Daoy (cell line): ENCODE measurements at regions not wholly inside any gene's neighbourhood (a gene's known extent, or its start where the extent isn't known, plus 50 kb on each side); places are given as distances from the start of the nearest gene placed in this dataset.
"Not testable (repeated sequence)": the region's sequence is repeated elsewhere in the genome, so short reads cannot be mapped to it uniquely, and the experiment has no call there.

Experiments used
- DNase-seq: peaks from one replicate; pipeline ENCODE4 v3.0.0-alpha.2; 2015; ENCODE audit warnings: low read depth

DNA sequence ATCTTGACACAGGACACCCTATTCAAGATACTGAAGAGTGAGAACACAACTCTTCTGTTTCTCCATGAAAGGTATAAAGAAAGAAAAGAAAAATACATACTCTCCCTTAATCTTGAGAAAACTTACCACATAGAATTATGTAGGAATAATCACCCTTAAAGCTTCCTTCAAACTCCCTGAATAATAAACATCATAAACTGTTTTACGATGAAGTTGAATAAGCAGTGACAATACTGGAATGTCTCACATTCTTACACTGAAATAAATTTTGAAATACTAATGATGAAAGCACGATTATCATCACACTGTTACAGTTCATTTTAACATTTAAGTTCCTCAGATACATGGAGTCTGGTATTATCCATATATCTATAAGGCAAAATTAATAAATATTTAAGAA, 306.2 kb downstream of the IPMK start:
- no peak for DNase-seq

DNA sequence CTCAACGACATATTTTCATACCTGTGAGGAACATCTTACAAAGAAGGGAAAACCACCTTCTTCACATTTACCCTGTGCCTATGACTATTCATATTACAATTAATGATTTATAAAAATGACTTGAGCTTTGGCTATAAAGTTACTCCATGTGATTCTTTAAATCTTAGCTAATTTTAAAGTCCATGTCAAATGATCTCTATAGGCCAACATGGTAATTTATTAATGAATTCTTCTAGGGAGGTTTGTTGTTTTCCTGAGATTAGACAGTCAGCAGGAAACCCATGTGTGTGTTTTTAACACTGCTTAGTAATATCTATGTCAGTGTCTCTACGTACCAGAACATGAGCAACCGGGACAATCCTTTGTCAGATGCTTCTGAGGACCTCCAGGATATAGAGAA, 307.3 kb downstream of the IPMK start:
- no peak for DNase-seq

DNA sequence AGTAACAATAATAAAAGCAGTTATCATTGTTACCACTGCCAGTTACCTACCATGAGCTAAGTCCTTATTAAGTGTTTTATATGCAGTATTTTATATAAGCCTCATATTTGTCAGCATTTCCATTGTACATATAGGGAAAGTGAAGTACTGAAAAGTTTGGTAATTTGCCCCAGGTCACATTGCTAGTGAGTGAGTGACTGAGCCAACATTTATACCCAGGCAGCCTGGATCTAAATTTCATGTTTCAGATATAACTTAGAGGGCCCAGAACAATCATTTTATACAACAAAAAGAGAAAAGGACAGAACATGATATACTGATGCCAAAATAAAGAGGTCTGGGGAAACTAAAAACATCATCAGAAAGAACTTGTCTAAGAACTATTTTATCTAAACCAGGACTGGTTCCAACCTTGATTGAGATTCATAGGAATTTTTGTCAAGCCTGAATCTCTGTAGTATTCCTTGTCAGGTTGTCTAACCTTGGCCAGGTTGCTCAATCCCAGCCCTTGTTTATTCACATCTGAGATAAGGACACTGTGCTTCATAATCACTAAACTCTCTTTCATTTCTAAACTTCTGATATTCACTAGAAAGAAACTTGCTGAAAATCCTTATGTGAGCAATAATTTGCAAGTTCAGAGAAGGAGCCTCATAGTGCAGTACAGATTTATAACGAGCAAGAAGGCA, 308.2 kb downstream of the IPMK start:
- DNase-seq, result no peak

DNA sequence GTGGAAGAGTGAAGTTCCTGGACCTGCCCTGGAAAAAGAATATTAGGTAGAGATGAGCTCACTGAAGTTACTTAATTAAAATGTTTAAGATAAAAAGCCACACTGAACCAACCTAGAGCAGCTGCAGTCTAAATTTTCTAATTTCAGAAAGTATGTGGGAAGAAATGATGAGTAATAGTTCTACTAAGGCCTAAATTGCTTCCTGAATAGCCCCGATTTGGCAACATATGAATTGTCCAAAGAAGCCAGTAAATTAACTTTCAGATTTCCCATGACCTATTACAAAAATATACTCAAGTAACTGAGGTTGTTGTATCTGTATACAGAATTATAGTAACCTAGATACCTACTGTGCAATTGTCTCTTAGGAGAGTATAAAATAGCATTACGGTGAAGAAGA, 312.6 kb downstream of the IPMK start:
- peak; percentile 8 for DNase-seq

DNA sequence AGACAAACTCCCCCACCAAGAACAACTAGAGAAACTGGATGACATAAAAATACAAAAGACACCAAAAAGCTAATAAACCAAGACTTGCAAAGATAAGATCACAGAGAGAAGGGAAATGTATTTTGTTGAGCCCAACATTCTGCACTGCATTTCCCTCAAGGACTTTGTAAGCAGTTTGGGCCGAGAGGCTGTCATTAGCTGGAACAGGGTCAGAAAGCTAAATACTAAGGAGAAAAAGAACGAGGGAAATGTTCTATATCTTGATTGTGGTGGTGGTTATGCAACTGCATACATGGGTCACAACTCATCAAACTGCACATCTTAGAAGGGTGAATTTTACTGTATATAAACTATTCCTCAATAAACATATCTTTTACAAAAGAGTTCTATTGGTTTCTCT, 315.0 kb downstream of the IPMK start:
- no peak for DNase-seq

DNA sequence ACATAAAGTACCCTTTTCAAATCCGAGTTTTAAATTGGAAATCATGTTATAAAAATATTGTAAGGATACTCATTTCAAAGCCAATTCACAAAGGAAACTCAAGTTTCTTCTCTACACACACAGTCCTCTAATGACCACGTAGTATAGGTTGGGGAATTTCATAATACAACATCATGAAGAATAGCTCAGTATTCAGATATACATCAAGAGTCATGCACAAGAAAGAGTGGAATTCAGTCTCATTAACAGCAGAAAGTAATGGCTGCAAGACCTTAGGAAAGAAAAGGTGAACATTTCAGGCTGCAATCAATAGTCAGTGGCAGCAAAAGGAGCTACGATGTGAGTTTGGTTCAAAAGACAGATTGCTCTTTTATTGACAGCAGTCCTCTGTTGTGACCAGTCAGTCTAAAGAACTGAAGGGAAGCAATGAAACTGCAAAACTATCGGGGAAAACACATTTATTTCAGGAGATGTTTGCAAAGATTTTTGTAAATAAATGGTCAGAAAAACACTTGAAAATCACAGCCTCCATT, 317.2 kb downstream of the IPMK start:
- DNase-seq, result no peak

DNA sequence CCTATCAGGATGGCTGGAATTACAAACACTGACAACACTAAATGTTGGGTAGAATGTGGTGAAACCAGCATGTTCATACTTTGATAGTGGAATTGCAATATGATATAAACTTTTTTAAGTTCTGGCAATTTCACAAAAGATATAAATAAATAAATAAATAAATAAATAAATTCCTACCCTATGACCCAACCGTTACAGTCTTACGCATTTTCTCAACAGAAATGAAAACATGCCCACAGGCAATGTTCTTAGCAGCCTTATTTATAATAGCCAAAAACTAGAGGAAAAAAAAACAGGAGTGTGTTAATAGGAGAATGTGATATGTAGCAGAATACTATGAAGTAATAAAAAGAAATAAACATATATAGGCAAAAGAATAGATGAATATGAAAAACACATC, 318.9 kb downstream of the IPMK start:
- DNase-seq, result no peak

DNA sequence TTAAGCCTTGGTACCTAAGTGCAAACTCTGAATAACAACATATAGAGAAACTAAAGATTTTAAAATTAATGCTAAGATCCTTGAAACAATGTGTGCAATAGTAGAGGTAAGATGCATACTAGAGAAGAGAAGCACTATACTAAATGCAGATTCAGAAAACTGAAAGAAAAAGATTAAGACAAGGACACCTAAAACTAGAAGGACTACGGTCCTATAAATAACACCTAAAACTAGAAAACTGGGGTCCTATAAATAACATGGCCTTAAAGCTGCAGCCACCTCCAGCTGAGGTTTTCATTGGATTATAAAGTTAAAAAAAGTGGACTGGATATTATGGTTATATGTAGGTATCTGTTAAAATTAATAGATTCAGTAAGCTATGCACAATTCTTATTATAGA, 320.9 kb downstream of the IPMK start:
- DNase-seq, result no peak

DNA sequence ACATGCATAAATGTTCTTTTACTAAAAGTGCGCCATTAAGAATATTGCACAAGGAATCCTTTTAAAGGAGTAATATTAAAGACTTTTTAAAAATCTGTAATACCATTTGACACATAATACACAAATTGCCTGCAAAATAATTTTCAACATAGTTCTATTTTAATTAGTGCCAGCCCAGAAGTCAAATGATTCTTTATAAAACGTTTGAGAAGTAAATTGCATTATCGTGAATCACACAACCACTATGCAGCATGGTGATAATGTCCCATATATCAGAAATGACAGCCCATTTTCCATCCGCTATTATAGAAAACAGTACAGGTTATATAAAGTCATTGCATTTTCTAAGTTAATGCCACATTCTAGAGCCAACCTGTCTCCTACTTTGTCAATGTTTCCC, 324.0 kb downstream of the IPMK start:
- DNase-seq, result no peak

DNA sequence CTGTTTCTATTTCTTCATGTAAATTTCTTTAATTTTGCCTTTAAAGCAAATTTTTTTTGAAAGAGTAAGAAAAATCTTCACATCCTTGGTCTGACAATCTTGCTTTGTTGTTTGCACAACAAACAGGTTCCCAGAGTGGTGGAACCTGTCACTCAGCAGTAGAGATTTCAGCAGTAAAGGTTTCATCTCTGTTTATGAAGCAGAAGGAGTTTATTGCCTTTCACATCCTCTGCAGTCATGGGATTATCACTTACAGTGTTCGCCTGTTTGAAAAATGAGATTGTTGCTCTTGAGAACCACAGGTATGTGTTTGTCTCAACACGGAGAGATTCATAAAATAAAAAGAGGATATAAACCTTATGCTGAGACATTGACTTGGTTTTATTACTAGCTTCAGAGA, 342.6 kb downstream of the IPMK start:
- DNase-seq, result no peak

DNA sequence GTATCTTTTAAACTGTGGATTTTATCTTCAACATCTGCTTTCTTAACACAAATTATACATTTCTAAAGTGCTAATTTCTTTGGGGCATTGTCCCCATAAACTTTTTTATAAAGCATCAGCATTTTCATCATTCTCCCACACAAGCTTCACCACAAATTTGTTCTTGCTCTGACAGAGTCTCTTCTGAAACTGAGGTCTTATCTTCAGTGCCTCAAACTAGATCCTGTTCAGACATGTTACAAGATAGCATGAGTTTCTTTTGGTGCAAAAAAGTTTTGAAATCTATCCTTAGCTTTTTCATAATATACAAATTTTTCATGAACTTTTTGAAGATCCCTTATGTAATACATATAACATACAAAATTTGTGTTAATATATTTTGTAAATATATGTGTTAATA, 346.6 kb downstream of the IPMK start:
- DNase-seq, result no peak

DNA sequence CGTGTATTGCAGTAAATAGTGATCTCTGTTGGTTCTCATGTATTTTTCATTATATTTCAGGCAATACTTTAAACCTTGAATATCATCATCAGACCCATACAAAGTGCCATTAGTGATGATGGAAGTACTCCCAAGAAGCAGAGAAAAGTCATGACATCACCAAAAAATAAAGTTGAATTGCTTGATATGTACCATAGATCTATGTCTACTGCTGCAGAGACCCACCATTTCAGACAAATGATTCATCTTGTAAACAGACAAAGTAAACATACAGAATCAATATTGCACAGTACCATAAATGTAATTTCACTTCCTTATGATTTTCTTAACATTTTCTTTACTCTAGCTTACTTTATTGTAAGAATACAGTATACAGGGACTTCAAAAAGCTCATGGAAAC, 347.8 kb downstream of the IPMK start:
- no peak for DNase-seq

DNA sequence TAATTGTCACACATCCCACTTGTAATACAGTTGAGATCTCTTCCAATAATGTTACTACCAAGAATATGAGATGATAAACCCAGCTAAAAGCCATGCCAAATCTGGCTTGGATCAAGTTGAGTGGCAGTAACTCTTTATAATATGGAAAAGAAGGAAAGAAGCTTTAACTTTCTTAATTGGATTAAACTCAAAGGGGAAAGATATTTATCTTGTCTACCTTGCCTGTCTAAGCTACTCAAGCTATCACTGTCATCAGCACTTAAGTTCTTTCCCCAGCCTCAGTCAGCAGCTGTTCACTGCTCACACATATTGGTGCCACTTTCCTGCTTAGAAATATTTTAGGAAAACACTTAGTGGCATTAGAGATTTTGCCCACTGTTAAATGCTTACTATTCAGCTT, 350.7 kb downstream of the IPMK start:
- DNase-seq, result no peak

DNA sequence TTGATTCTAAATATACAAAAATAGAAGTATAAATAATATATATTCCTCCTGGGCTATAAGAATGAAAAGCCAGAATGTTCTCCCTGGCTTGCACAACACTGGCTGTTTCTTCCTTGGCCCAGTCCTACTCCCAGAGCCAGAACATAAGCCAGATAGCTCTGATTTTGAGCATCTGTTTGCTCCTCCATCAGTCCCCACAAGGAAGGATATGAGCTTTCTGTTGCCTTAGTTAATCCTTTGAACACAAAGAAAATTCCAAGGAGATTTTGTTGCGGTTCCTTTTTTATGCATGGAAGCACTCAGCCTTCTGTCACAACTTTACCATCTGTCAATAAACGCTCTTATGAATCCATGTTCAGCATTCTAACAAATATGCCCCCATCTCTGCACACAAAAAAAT, 361.8 kb downstream of the IPMK start:
- DNase-seq, result no peak

DNA sequence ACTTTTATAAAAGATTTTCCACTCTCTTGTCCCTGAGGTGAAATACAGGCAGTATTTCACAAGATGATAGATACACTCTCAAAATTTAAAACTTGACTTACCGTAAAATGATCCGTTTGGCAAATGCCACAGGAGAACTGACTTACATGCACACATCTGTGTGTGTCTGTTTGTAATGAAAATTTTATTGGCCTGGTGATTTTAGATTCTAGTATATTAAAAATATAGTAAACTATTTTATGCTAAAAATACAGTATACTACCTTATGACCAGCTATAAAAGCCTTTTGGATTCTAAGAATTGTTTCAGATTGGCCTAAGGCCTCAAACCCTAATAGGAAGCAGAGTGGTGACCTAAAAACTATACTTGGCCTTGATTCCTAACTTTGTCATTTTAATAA, 362.7 kb downstream of the IPMK start:
- DNase-seq, result no peak

DNA sequence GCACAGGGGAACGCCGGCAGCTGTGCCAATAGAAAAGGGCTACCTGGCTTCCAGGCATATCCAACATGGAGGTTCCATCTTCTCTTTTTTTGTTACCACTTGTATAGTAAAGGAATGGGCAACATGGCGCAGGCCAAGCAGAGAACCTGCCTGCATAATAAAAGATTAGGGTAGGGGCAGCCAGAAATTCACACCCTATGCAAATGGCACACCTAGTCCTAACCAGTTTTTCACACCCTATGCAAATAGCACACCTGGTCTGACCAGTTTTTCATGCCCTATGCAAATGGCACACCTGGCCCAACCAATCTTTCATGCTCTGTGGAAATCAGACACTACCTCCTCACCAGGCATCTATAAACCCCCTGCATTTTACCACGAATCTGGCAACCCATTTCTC, 369.5 kb downstream of the IPMK start:
- no peak for DNase-seq

DNA sequence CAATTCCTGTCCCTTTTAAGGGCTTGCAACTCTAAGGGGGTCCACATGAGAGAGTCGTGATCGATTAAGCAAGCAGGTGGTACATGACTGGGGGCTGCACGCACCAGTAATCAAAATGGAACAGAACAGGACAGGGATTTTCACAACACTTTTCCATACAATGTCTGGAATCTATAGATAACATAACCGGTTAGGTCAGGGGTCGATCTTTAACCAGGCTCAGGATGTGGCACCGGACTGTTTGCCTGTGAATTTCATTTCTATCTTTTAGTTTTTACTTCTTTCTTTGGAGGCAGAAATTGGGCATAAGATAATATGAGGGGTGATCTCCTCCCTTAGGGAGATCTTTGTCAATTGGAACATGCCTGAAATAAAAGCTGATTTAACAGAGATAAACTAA, 370.1 kb downstream of the IPMK start:
- DNase-seq, result no peak

DNA sequence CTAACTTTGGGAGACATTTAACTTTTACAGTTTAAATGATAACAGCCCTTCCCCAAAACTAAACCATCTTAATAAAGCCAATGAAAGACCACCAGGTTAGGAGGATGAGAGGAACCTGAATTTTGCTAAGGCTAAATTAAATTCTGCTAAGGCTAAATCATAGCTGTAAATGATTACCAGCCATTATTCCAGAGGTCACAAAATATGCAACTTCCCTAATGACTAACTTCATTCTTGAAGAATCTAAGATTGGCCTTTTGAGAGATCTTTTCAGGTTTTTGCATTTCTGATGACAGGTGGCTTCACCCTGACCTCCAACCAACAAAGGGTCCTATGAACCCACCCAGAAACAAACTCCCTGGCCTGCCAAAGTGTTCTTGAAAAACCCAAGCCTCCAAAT, 373.3 kb downstream of the IPMK start:
- no peak for DNase-seq

DNA sequence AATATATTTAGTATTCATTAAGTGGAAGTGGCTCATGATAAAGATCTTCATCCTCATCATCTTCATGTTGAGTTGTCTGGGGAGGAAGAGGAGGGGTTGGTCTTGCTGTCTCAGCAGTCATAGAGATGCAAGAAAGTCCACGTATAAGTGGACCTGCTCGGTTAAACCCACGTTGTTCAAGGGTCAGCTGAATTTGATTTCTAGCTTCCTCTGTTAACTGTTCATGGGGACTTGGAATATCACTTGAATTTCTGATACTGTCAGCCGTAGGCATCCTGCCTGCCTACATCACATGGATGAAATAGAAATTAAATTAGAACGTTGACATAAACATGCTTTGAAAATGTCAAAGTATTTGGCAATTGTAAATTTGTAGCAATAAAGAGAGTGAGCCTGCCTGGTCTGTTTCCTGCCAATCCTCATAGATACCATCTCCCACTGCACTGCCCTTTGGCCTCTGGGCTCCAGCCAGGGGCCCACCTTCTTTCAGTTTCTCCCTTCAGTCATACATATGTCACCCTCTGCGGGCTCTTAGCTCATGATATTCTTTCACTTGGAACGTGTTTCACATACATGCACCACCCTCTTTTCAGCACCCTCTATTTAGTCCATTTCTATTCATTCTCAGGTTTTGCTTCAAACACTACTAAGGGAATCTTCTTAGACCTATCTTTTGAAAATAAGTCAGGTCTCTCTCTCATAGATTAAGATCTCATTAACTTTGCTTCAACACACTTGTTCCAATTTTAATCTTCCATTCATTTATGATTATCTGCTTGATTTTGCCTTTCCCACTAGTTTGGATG, 376.3 kb downstream of the IPMK start:
- DNase-seq, result no peak

DNA sequence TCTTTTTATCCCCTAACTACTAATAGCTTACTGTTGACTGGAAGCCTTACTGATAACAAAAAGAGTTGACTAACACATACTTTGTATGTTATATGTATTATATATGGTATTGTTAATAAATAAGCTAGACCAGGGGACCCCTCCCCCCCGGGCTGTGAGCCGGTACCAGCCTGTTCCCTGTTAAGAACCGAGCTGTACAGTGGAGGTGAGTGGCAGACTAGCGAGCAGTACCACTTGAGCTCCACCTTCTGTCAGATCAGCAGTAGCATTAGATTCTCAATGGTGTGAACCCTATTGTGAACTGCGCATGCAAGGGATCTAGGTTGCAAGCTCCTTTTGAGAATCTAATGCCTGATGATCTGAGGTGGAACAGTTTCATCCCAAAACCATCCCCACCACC, 377.0 kb downstream of the IPMK start:
- DNase-seq, result no peak

DNA sequence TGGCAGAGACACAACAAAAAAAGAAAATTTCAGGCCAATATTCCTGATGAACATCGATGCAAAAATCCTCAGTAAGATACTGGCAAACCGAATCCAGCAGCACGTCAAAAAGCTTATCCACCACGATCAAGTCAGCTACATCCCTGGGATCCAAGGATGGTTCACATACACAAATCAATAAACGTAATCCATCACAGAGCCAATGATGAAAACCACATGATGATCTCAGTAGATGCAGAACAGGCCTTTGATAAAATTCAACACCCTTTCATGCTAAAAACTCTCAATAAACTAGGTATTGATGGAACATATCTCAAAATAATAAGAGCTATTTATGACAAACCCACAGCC, 382.1 kb downstream of the IPMK start:
- DNase-seq, result not testable (repeated sequence)

DNA sequence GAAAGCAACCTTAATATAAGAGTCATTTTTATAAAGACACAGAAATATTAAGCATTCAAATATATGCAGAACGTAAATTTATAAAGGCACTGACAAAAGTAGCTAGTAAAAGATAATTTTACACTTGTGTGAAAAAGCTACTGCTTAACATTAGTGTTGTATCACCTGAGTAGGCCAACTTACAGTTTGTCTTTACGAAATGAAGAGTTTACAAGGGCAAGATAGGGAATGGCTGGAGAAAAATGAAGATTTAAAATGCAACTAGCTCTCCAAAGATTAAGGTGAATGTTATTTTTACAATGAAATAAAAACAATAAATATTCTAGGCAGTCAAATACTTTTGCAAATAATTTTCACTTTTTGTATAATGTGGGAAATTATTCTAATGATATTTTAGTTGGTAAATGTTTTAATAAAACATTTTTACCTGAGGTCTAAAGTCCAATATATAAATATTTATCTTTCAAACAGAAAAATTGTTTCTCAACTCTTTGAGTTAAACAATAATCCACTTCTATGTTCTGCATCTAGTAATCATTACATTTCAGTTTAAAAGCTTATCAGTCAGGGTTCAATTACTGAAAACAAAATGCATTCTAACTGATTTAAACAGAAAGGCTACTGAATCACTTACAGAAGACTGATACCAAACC, 382.6 kb downstream of the IPMK start:
- DNase-seq, result no peak

DNA sequence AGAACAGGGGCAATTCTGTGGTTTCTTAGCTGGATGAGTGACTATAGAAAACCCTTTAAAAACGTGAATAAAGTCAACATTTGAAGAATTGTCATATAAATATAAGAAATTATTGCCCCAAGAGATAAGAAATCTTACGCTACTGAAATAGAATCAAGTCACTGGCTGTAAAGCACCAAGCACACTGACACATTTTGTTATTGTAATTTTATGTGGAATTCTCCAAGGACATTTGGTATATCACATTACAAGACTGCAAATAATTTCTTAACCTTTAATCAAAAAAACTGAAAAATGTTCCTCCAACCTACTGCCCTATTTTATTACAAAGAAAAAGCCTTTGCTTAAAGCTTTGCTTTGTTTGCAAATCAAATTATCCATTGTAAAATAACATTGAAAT, 383.3 kb downstream of the IPMK start:
- no peak for DNase-seq
